B cell (primary cell): ENCODE measurements at regions not wholly inside any gene's neighbourhood (a gene's known extent, or its start where the extent isn't known, plus 50 kb on each side); places are given as distances from the start of the nearest gene placed in this dataset.

Experiments
- ATAC-seq: fragments of 200-7000 bp; cut with Tn5 transposase; one replicate; pipeline ENCODE4 v1.10.0; 2021; ENCODE audit warnings: low read depth, mild to moderate bottlenecking, moderate number of reproducible peaks, moderate library complexity
- CTCF ChIA-PET: fragments of 350-600 bp; sonication (Branson Sonifier 250); formaldehyde crosslinking; loops from one replicate; lab custom pipeline; 2021; ENCODE audit warnings: antibody characterized with exemption, inconsistent platforms; lab: Charles Lee
- POLR2A ChIA-PET: fragments of 350-600 bp; sonication (Branson Sonifier 250); formaldehyde crosslinking; loops from one replicate; lab custom pipeline; 2021; ENCODE audit warnings: antibody characterized with exemption; lab: Charles Lee
- DNase-seq: peaks from one replicate; pipeline ENCODE4 v3.0.0; 2013
- H2AFZ ChIP-seq: 2 replicates; pipeline ENCODE4 v1.6.1; 2012; ENCODE audit warnings: mild to moderate bottlenecking, low read depth, low read length; ENCODE audit not compliant: insufficient read depth, poor library complexity, severe bottlenecking
- H3K27ac ChIP-seq, 2 donors: 1 replicate in 1 of 2; 2 replicates in 1 of 2; pipeline ENCODE4 v1.5.1; 2012 to 2013; ENCODE audit warnings: low read length in 2 of 2, mild to moderate bottlenecking in 2 of 2, moderate library complexity in 1 of 2
- H3K27me3 ChIP-seq, 4 experiments: fragments of 200-600 bp in 1 of 4; sonication (generic) in 1 of 4; replicated peaks in 1 of 4; 1 replicate in 2 of 4; 2 replicates in 2 of 4; pipeline versions ENCODE4 v1.6.1 to v1.7.0; 2013 to 2016; ENCODE audit warnings: low read length in 3 of 4, mild to moderate bottlenecking in 2 of 4, mixed read lengths in 1 of 4, moderate library complexity in 1 of 4; ENCODE audit not compliant: insufficient read depth in 4 of 4, control insufficient read depth in 3 of 4; ENCODE audit errors: control extremely low read depth in 1 of 4
- H3K36me3 ChIP-seq, 2 experiments: replicated peaks in 1 of 2; 1 replicate in 1 of 2; 2 replicates in 1 of 2; pipeline versions ENCODE4 v1.6.1 to v1.7.1; 2013; ENCODE audit warnings: low read length in 1 of 2; ENCODE audit not compliant: insufficient read depth in 2 of 2, control insufficient read depth in 1 of 2; ENCODE audit errors: control extremely low read depth in 1 of 2, extremely low read depth in 1 of 2
- H3K4me1 ChIP-seq, 2 donors: fragments of 200-600 bp in 1 of 2; sonication (generic) in 1 of 2; 1 replicate in 1 of 2; 2 replicates in 1 of 2; pipeline versions ENCODE4 v1.5.1 to v1.6.1; 2013 to 2017; ENCODE audit warnings: low read length in 2 of 2; ENCODE audit not compliant: control insufficient read depth in 2 of 2, insufficient read depth in 2 of 2
- H3K4me2 ChIP-seq: replicated peaks from 2 replicates; pipeline ENCODE3; 2012; ENCODE audit warnings: mild to moderate bottlenecking, low read depth, low read length; ENCODE audit not compliant: poor library complexity, severe bottlenecking
- H3K4me3 ChIP-seq, 5 experiments: fragments of 200-600 bp in 1 of 5; sonication (generic) in 1 of 5; 1 replicate in 3 of 5; 2 replicates in 2 of 5; pipeline versions ENCODE4 v1.5.1 to v1.7.0; 2011 to 2016; ENCODE audit warnings: low read length in 4 of 5, mild to moderate bottlenecking in 4 of 5, low read depth in 2 of 5, control low read depth in 1 of 5, moderate library complexity in 1 of 5; ENCODE audit not compliant: insufficient read depth in 1 of 5; ENCODE audit errors: control extremely low read depth in 1 of 5, extremely low read depth in 1 of 5
- H3K79me2 ChIP-seq: fragments of 200-600 bp; sonication (generic); one replicate; pipeline ENCODE4 v1.6.0; 2016; ENCODE audit warnings: low read length; ENCODE audit not compliant: control insufficient read depth, insufficient read depth
- H3K9ac ChIP-seq: fragments of 200-600 bp; sonication (generic); 2 replicates; pipeline ENCODE4 v1.6.1; 2017; ENCODE audit warnings: mild to moderate bottlenecking, low read length, moderate library complexity
- H3K9me3 ChIP-seq, 3 donors: one replicate each; pipeline versions ENCODE4 v1.6.1 to v1.7.1; 2013; ENCODE audit warnings: low read length in 2 of 3; ENCODE audit not compliant: control insufficient read depth in 2 of 3, insufficient read depth in 1 of 3; ENCODE audit errors: control extremely low read depth in 1 of 3
- H4K20me1 ChIP-seq: 2 replicates; pipeline ENCODE4 v1.6.0; 2012; ENCODE audit warnings: mild to moderate bottlenecking, low read length; ENCODE audit not compliant: insufficient read depth, control insufficient read depth, poor library complexity, severe bottlenecking
- H3K27ac Mint-ChIP-seq: one replicate; pipeline ENCODE4 v1.8.0; 2021; ENCODE audit warnings: mixed read lengths
- H3K27me3 Mint-ChIP-seq: one replicate; pipeline ENCODE4 v1.8.0; 2021; ENCODE audit warnings: mixed read lengths
- H3K4me1 Mint-ChIP-seq: one replicate; pipeline ENCODE4 v1.8.0; 2021; ENCODE audit warnings: mixed read lengths
- H3K4me3 Mint-ChIP-seq: one replicate; pipeline ENCODE4 v1.8.0; 2021; ENCODE audit warnings: mixed read lengths
- H3K9me3 Mint-ChIP-seq: one replicate; pipeline ENCODE4 v1.8.0; 2022; ENCODE audit warnings: mixed read lengths; ENCODE audit not compliant: insufficient read depth
- EZH2 ChIP-seq: IDR thresholded peaks from 2 replicates; pipeline ENCODE4 v1.6.1; 2012; ENCODE audit warnings: borderline replicate concordance, low read depth, mild to moderate bottlenecking, moderate library complexity, low read length; ENCODE audit not compliant: insufficient read depth, poor library complexity, severe bottlenecking
- WGBS: methylation state at CpG from one replicate; pipeline ENCODE4 v1.1.5; 2013; ENCODE audit warnings: missing lambda C conversion rate; ENCODE audit not compliant: insufficient coverage; 5-methylcytosine and 5-hydroxymethylcytosine counted together
- intact Hi-C: fragments of 100-400 bp; cut with micrococcal nuclease; formaldehyde crosslinking; loops from one replicate; pipeline ENCODE4 v1.10.0; 2022
- TF ChIP-seq, protein P1 (sequence below): fragments of 200-600 bp; IDR thresholded peaks from one replicate; pipeline ENCODE4 v1.8.0; 2022; ENCODE audit warnings: antibody characterized with exemption, mild to moderate bottlenecking

DNA sequence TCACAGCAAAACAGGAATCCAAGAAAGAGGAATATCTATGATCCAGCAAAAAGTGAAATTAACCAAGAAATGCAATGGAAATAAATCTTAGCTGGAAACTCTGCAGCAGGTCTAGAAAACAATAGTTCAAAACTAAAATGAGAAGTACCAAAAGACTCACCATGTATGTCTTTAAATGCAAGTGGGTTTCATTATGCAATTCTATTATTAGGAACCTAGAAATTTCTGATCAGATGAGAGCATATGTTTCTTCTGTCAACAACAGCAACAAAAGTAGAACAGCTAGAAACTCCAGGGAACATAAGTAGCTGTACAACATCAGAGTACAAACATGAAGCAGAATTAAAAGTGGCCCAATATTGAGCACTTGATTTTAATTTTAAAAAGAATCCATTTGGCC, 304.0 kb downstream of the ARHGAP12 start:
- no peak overlapping the region for H3K27ac ChIP-seq
- H3K27ac Mint-ChIP-seq = no peak overlapping the region
- no peaks in the 10 kb centered on the region for H3K4me1 ChIP-seq
- no peaks in the 10 kb centered on the region for H3K36me3 ChIP-seq
- intact Hi-C loops = no loop called here
- DNase-seq = no peak
- no peaks in the 10 kb centered on the region for H3K27me3 ChIP-seq
- no peak overlapping the region for H3K4me3 Mint-ChIP-seq
- no peak overlapping the region for H3K4me2 ChIP-seq
- ChIA-PET CTCF (no interaction called here), POLR2A (no interaction called here)
- H3K4me1 Mint-ChIP-seq = no peaks in the 10 kb centered on the region
- no peak for TF ChIP-seq EZH2
- no peak overlapping the region for H2AFZ ChIP-seq
- H3K9me3 Mint-ChIP-seq = peaks cover 9% of the 10 kb centered on the region
- no peaks in the 10 kb centered on the region for H3K79me2 ChIP-seq
- no peak overlapping the region for H3K4me3 ChIP-seq
- H3K9ac ChIP-seq = no peak overlapping the region
- H3K27me3 Mint-ChIP-seq = peaks cover 5% of the 10 kb centered on the region
- ATAC-seq = no peak
- H3K9me3 ChIP-seq = peaks cover 3 to 11% (median 4%) of the 10 kb centered on the region in 3 donors
- H4K20me1 ChIP-seq = no peaks in the 10 kb centered on the region

DNA sequence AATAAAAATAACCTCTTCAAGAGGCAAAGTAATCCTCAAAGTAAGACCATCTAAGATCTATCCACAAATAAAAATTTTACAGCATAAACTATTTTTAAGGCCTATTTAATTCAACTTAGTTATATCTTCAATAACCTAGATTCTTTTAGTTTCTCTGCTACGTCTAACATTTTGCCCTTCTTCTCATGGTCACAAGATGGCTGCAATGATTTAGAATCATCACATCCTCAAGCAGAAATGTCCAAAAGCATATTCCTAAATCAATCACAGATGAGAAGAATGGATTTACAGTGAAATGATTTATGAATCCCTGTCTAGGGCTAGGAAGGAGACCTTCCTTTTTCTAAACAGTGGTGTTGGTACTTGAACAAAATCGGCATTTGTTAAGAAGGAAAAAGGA, 304.7 kb downstream of the ARHGAP12 start:
- Histone ChIP-seq H3K27ac (no peak overlapping the region), H3K4me1 (no peaks in the 10 kb centered on the region), H3K4me2 (no peak overlapping the region), H3K27me3 (no peaks in the 10 kb centered on the region), H3K4me3 (no peak overlapping the region), H2AFZ (no peak overlapping the region), H3K79me2 (no peaks in the 10 kb centered on the region), H3K9ac (no peak overlapping the region), H3K9me3 (peaks cover 3 to 11% (median 4%) of the 10 kb centered on the region in 3 donors), H3K36me3 (no peaks in the 10 kb centered on the region), H4K20me1 (no peaks in the 10 kb centered on the region)
- intact Hi-C loops = no loop called here
- H3K4me1 Mint-ChIP-seq = no peaks in the 10 kb centered on the region
- no peak overlapping the region for H3K4me3 Mint-ChIP-seq
- TF ChIP-seq, protein P1, sequence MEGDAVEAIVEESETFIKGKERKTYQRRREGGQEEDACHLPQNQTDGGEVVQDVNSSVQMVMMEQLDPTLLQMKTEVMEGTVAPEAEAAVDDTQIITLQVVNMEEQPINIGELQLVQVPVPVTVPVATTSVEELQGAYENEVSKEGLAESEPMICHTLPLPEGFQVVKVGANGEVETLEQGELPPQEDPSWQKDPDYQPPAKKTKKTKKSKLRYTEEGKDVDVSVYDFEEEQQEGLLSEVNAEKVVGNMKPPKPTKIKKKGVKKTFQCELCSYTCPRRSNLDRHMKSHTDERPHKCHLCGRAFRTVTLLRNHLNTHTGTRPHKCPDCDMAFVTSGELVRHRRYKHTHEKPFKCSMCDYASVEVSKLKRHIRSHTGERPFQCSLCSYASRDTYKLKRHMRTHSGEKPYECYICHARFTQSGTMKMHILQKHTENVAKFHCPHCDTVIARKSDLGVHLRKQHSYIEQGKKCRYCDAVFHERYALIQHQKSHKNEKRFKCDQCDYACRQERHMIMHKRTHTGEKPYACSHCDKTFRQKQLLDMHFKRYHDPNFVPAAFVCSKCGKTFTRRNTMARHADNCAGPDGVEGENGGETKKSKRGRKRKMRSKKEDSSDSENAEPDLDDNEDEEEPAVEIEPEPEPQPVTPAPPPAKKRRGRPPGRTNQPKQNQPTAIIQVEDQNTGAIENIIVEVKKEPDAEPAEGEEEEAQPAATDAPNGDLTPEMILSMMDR = no peak
- no peak for TF ChIP-seq EZH2
- ChIA-PET CTCF (no interaction called here), POLR2A (no interaction called here)
- 80% methylated on average over 1 of the region's 2 CpGs for WGBS
- peaks cover 5% of the 10 kb centered on the region for H3K27me3 Mint-ChIP-seq
- no peak overlapping the region for H3K27ac Mint-ChIP-seq
- DNase-seq (no peak), ATAC-seq (no peak)
- H3K9me3 Mint-ChIP-seq = peaks cover 9% of the 10 kb centered on the region
